ENCODE measurements at regions not wholly inside any gene's neighbourhood (a gene's known extent, or its start where the extent isn't known, plus 50 kb on each side); places are given as distances from the start of the nearest gene placed in this dataset.
"Not testable (repeated sequence)": the region's sequence is repeated elsewhere in the genome, so short reads cannot be mapped to it uniquely, and the experiment has no call there.

DNA sequence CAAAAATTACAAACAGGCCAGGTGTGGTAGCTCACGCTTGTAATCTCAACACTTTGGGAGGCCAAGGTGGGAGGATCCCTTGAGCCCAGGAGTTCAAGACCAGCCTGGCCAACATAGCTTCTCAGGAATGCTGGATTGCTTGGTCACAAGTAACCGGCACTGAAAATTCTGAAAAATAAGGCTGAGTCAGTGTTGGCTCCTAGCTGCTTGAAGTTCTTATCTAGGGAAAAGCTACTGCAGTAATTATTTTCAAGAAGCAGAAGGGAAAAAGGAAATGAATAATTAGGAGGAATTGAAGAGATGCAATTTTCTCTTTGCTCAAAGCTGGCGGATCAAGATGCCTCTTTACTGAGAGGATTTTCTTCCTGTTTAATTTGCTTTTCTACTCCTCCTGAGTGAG is 75.0 kb upstream of the GTF3A start:
- 75% methylated on average over 2 of the region's 3 CpGs for WGBS (ENCODE audit: insufficient coverage, low lambda C conversion rate)
- no peak overlapping the region for H3K4me3 ChIP-seq (ENCODE audit: low read length)
- DNase-seq: no peak

DNA sequence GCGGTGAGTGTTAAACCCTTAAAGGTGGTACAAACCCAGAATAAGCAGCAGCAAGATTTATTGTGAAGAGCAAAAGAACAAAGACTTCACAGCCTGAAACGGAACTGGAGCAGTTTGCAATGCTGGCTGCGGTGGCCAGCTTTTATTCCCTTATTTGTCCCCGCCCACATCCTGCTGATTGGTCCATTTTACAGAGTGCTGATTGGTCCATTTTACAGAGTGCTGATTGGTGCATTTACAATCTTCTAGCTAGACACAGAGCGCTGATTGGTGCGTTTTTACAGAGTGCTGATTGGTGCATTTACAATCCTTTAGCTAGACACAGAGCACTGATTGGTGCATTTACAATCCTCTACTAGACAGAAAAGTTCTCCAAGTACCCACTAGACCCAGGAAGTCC is 73.6 kb upstream of the GTF3A start:
- H3K27ac ChIP-seq (ENCODE audit: low read length); H3K4me1 ChIP-seq (ENCODE audit: control insufficient read depth, insufficient read depth, low read length); H3K9me3 ChIP-seq (ENCODE audit: control insufficient read depth, low read depth, low read length); H3K4me3 ChIP-seq (ENCODE audit: low read length); H3K36me3 ChIP-seq (ENCODE audit: control insufficient read depth, insufficient read depth, low read length); DNase-seq; H3K27me3 ChIP-seq (ENCODE audit: control insufficient read depth, insufficient read depth, low read length): not testable (repeated sequence)
- WGBS (ENCODE audit: insufficient coverage, low lambda C conversion rate): no CpG with 5 or more reads among the region's 6 CpGs

More for the DNA sequence above, 75.0 kb upstream of the GTF3A start:
- no peak overlapping the region for H3K27ac ChIP-seq (ENCODE audit: low read length)
- H3K4me1 ChIP-seq (ENCODE audit: control insufficient read depth, insufficient read depth, low read length): peaks cover 3% of the 10 kb centered on the region
- H3K36me3 ChIP-seq (ENCODE audit: control insufficient read depth, insufficient read depth, low read length): no peaks in the 10 kb centered on the region
- peaks cover 11% of the 10 kb centered on the region for H3K27me3 ChIP-seq (ENCODE audit: control insufficient read depth, insufficient read depth, low read length)
- H3K9me3 ChIP-seq (ENCODE audit: control insufficient read depth, low read depth, low read length): no peaks in the 10 kb centered on the region

GRCh38 chr13:27352698-27353097 is 71.7 kb upstream of the GTF3A start:
- H3K4me1 ChIP-seq (ENCODE audit: control insufficient read depth, insufficient read depth, low read length): peaks cover 10% of the 10 kb centered on the region
- no peak overlapping the region for H3K4me3 ChIP-seq (ENCODE audit: low read length)
- no peaks in the 10 kb centered on the region for H3K27me3 ChIP-seq (ENCODE audit: control insufficient read depth, insufficient read depth, low read length)
- DNase-seq: peak in 1 of 2 donors; percentile 27
- WGBS (ENCODE audit: insufficient coverage, low lambda C conversion rate): no CpG with 5 or more reads among the region's 11 CpGs
- no peaks in the 10 kb centered on the region for H3K36me3 ChIP-seq (ENCODE audit: control insufficient read depth, insufficient read depth, low read length)
- peak overlapping the region; percentile 16 for H3K27ac ChIP-seq (ENCODE audit: low read length)
- H3K9me3 ChIP-seq (ENCODE audit: control insufficient read depth, low read depth, low read length): no peaks in the 10 kb centered on the region

- H3K4me1 ChIP-seq (ENCODE audit: control insufficient read depth, insufficient read depth, low read length): peaks cover 10% of the 10 kb centered on the region
- H3K9me3 ChIP-seq (ENCODE audit: control insufficient read depth, low read depth, low read length): no peaks in the 10 kb centered on the region
- H3K4me3 ChIP-seq (ENCODE audit: low read length): no peak overlapping the region
- no peaks in the 10 kb centered on the region for H3K27me3 ChIP-seq (ENCODE audit: control insufficient read depth, insufficient read depth, low read length)
- WGBS (ENCODE audit: insufficient coverage, low lambda C conversion rate): 0% methylated on average over 1 of the region's 9 CpGs
- peak; percentile 42 to 72 for DNase-seq
- peak overlapping the region; percentile 16 for H3K27ac ChIP-seq (ENCODE audit: low read length)
- H3K36me3 ChIP-seq (ENCODE audit: control insufficient read depth, insufficient read depth, low read length): no peaks in the 10 kb centered on the region
Measured at GRCh38 chr13:27353166-27353583, 71.2 kb upstream of the GTF3A start.

GRCh38 chr13:27353708-27354107 is 70.7 kb upstream of the GTF3A start:
- H3K36me3 ChIP-seq (ENCODE audit: control insufficient read depth, insufficient read depth, low read length): no peaks in the 10 kb centered on the region
- no peak overlapping the region for H3K4me3 ChIP-seq (ENCODE audit: low read length)
- H3K27ac ChIP-seq (ENCODE audit: low read length): no peak overlapping the region
- no CpG with 5 or more reads among the region's 3 CpGs for WGBS (ENCODE audit: insufficient coverage, low lambda C conversion rate)
- peaks cover 10% of the 10 kb centered on the region for H3K4me1 ChIP-seq (ENCODE audit: control insufficient read depth, insufficient read depth, low read length)
- DNase-seq: no peak
- no peaks in the 10 kb centered on the region for H3K27me3 ChIP-seq (ENCODE audit: control insufficient read depth, insufficient read depth, low read length)
- H3K9me3 ChIP-seq (ENCODE audit: control insufficient read depth, low read depth, low read length): no peaks in the 10 kb centered on the region

DNA sequence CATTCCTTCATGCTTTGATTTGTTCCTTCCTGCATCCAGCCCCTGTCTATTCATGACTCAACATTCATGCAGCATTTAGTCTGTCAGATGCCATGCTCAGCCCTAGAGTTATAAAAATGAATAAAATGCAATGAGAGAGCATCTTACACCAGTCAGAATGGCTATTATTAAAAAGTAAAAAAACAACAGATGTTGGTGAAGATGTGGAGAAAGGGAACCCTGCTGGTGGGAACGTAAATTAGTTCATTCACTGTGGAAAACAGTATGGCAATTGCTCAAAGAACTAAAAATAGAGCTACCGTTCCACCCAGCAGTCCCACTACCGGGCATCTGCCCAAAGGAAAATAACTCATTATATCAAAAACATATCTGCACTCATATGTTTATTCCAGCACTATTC is 70.0 kb upstream of the GTF3A start:
- no peaks in the 10 kb centered on the region for H3K36me3 ChIP-seq (ENCODE audit: control insufficient read depth, insufficient read depth, low read length)
- peaks cover 10% of the 10 kb centered on the region for H3K4me1 ChIP-seq (ENCODE audit: control insufficient read depth, insufficient read depth, low read length)
- 100% methylated on average over 1 of the region's 3 CpGs for WGBS (ENCODE audit: insufficient coverage, low lambda C conversion rate)
- H3K27me3 ChIP-seq (ENCODE audit: control insufficient read depth, insufficient read depth, low read length): no peaks in the 10 kb centered on the region
- H3K27ac ChIP-seq (ENCODE audit: low read length): no peak overlapping the region
- H3K4me3 ChIP-seq (ENCODE audit: low read length): no peak overlapping the region
- DNase-seq: no peak
- no peaks in the 10 kb centered on the region for H3K9me3 ChIP-seq (ENCODE audit: control insufficient read depth, low read depth, low read length)

DNA sequence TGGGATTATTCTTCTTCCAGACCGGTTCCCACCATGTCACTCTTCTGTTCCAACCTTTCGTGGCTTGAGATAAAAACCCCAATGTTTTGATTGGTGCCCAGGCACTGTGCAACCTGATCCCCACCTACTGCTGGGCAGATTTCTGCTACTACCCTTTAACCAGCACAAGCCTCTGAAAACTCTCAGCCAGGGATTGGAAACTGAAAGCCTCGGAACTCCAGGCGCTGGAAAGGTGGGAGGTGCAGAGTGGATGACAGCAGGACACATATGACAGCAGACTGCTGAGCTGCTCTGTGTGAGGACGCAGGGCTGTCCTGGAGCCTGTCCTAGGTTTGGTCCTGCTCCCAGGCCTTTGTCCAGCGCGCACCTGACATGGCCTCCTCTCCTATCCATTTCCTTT is 68.5 kb upstream of the GTF3A start:
- WGBS (ENCODE audit: insufficient coverage, low lambda C conversion rate): no CpG with 5 or more reads among the region's 7 CpGs
- Histone ChIP-seq H3K27ac (ENCODE audit: low read length) (no peak overlapping the region), H3K4me3 (ENCODE audit: low read length) (no peak overlapping the region)

GRCh38 chr13:27358420-27358819 is 66.0 kb upstream of the GTF3A start:
- Histone ChIP-seq H3K36me3 (ENCODE audit: control insufficient read depth, insufficient read depth, low read length) (no peaks in the 10 kb centered on the region), H3K9me3 (ENCODE audit: control insufficient read depth, low read depth, low read length) (no peaks in the 10 kb centered on the region), H3K27ac (ENCODE audit: low read length) (no peak overlapping the region), H3K4me3 (ENCODE audit: low read length) (no peak overlapping the region), H3K27me3 (ENCODE audit: control insufficient read depth, insufficient read depth, low read length) (peaks cover 8% of the 10 kb centered on the region), H3K4me1 (ENCODE audit: control insufficient read depth, insufficient read depth, low read length) (peaks cover 7% of the 10 kb centered on the region)
- DNase-seq: no peak
- no CpG with 5 or more reads among the region's 6 CpGs for WGBS (ENCODE audit: insufficient coverage, low lambda C conversion rate)

More for the DNA sequence above, 68.5 kb upstream of the GTF3A start:
- Histone ChIP-seq H3K9me3 (ENCODE audit: control insufficient read depth, low read depth, low read length) (no peaks in the 10 kb centered on the region), H3K27me3 (ENCODE audit: control insufficient read depth, insufficient read depth, low read length) (no peaks in the 10 kb centered on the region), H3K36me3 (ENCODE audit: control insufficient read depth, insufficient read depth, low read length) (no peaks in the 10 kb centered on the region), H3K4me1 (ENCODE audit: control insufficient read depth, insufficient read depth, low read length) (peaks cover 10% of the 10 kb centered on the region)
- DNase-seq: peak in 1 of 2 donors; percentile 68

GRCh38 chr13:27359199-27359821 is 65.1 kb upstream of the GTF3A start:
- WGBS (ENCODE audit: insufficient coverage, low lambda C conversion rate): no CpG with 5 or more reads among the region's 6 CpGs
- no peaks in the 10 kb centered on the region for H3K9me3 ChIP-seq (ENCODE audit: control insufficient read depth, low read depth, low read length)
- H3K36me3 ChIP-seq (ENCODE audit: control insufficient read depth, insufficient read depth, low read length): no peaks in the 10 kb centered on the region
- H3K27me3 ChIP-seq (ENCODE audit: control insufficient read depth, insufficient read depth, low read length): peaks cover 8% of the 10 kb centered on the region
- peak; percentile 55 to 64 for DNase-seq
- H3K4me3 ChIP-seq (ENCODE audit: low read length): no peak overlapping the region
- no peak overlapping the region for H3K27ac ChIP-seq (ENCODE audit: low read length)
- peaks cover 7% of the 10 kb centered on the region for H3K4me1 ChIP-seq (ENCODE audit: control insufficient read depth, insufficient read depth, low read length)

DNA sequence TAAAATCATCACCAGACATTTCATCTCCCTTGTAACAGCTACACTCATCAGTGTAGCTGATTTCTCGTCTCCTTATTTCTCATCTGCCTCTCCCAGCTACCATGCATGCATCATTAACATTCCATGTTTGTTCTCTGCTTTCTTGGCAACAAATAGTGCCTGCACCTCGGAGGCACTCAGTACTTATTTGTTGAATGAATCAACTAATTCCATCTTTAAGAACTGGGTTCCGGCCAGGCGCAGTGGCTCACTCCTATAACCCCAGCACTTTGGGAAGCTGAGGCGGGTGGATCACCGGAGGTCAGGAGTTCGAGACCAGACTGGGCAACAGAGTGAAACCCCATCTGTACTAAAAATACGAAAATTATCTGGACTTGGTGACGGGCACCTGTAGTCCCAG is 63.9 kb upstream of the GTF3A start:
- 83% methylated on average over 1 of the region's 9 CpGs for WGBS (ENCODE audit: insufficient coverage, low lambda C conversion rate)
- no peaks in the 10 kb centered on the region for H3K9me3 ChIP-seq (ENCODE audit: control insufficient read depth, low read depth, low read length)
- H3K27ac ChIP-seq (ENCODE audit: low read length): no peak overlapping the region
- H3K27me3 ChIP-seq (ENCODE audit: control insufficient read depth, insufficient read depth, low read length): peaks cover 8% of the 10 kb centered on the region
- no peak for DNase-seq
- no peak overlapping the region for H3K4me3 ChIP-seq (ENCODE audit: low read length)
- H3K36me3 ChIP-seq (ENCODE audit: control insufficient read depth, insufficient read depth, low read length): no peaks in the 10 kb centered on the region
- H3K4me1 ChIP-seq (ENCODE audit: control insufficient read depth, insufficient read depth, low read length): peaks cover 7% of the 10 kb centered on the region

GRCh38 chr13:27362064-27362751 is 62.2 kb upstream of the GTF3A start:
- Histone ChIP-seq H3K36me3 (ENCODE audit: control insufficient read depth, insufficient read depth, low read length) (no peaks in the 10 kb centered on the region), H3K27ac (ENCODE audit: low read length) (no peak overlapping the region), H3K4me1 (ENCODE audit: control insufficient read depth, insufficient read depth, low read length) (no peaks in the 10 kb centered on the region), H3K9me3 (ENCODE audit: control insufficient read depth, low read depth, low read length) (no peaks in the 10 kb centered on the region), H3K27me3 (ENCODE audit: control insufficient read depth, insufficient read depth, low read length) (peaks cover 10% of the 10 kb centered on the region), H3K4me3 (ENCODE audit: low read length) (peak overlapping the region; percentile 44)
- DNase-seq: peak; percentile 85 to 86
- WGBS (ENCODE audit: insufficient coverage, low lambda C conversion rate): no CpG with 5 or more reads among the region's 36 CpGs
